Neural progenitor cell (in vitro differentiated cells): ENCODE measurements at regions not wholly inside any gene's neighbourhood (a gene's known extent, or its start where the extent isn't known, plus 50 kb on each side); places are given as distances from the start of the nearest gene placed in this dataset.

Experiments used
- DNase-seq: peaks from one replicate; pipeline ENCODE4 v3.0.0-alpha.2; 2016; ENCODE audit warnings: low spot score
- H2AFZ ChIP-seq: fragments of 200-600 bp; sonication (generic); replicated peaks from 2 replicates; pipeline ENCODE4 v1.6.1; 2016; ENCODE audit warnings: antibody characterized with exemption
- H3F3A ChIP-seq: fragments of 200-600 bp; sonication (generic); 2 replicates; pipeline ENCODE4 v1.6.1; 2016; ENCODE audit warnings: antibody characterized with exemption, low read depth
- H3K27ac ChIP-seq: fragments of 200-600 bp; sonication (generic); 2 replicates; pipeline ENCODE4 v1.5.1; 2016; ENCODE audit warnings: mild to moderate bottlenecking
- H3K27me3 ChIP-seq: fragments of 200-600 bp; sonication (generic); 2 replicates; pipeline ENCODE4 v1.6.1; 2016; ENCODE audit warnings: mild to moderate bottlenecking, moderate library complexity
- H3K36me3 ChIP-seq: fragments of 200-600 bp; sonication (generic); 2 replicates; pipeline ENCODE4 v1.5.1; 2016
- H3K4me1 ChIP-seq: fragments of 200-600 bp; sonication (generic); 2 replicates; pipeline ENCODE4 v1.6.1; 2016; ENCODE audit warnings: mixed run types
- H3K4me2 ChIP-seq: fragments of 200-600 bp; sonication (generic); 2 replicates; pipeline ENCODE4 v1.6.1; 2016
- H3K4me3 ChIP-seq: fragments of 200-600 bp; sonication (generic); 2 replicates; pipeline ENCODE4 v1.5.1; 2016
- H3K79me2 ChIP-seq: fragments of 200-600 bp; sonication (generic); 2 replicates; pipeline ENCODE4 v1.6.1; 2016; ENCODE audit warnings: low read depth
- H3K9ac ChIP-seq: fragments of 200-600 bp; sonication (generic); 2 replicates; pipeline ENCODE4 v1.6.1; 2016
- H3K9me3 ChIP-seq: fragments of 200-600 bp; sonication (generic); 2 replicates; pipeline ENCODE4 v1.5.1; 2016; ENCODE audit warnings: low read depth
- H4K20me1 ChIP-seq: fragments of 200-600 bp; sonication (generic); 2 replicates; pipeline ENCODE4 v1.6.1; 2016; ENCODE audit warnings: low read depth
- H3K27ac Mint-ChIP-seq: 3 replicates; pipeline ENCODE4 v1.8.0; 2021; ENCODE audit warnings: mixed read lengths
- H3K27me3 Mint-ChIP-seq: 2 replicates; pipeline ENCODE4 v1.8.0; 2022; ENCODE audit warnings: low read depth, mild to moderate bottlenecking, inconsistent platforms, moderate library complexity, mixed read lengths; ENCODE audit not compliant: insufficient read depth
- H3K36me3 Mint-ChIP-seq: 3 replicates; pipeline ENCODE4 v1.8.0; 2021; ENCODE audit warnings: mixed read lengths
- H3K4me1 Mint-ChIP-seq: 3 replicates; pipeline ENCODE4 v1.8.0; 2021; ENCODE audit warnings: mixed read lengths
- H3K4me3 Mint-ChIP-seq: 3 replicates; pipeline ENCODE4 v1.8.0; 2021; ENCODE audit warnings: mild to moderate bottlenecking, moderate library complexity, mixed read lengths
- H3K9me3 Mint-ChIP-seq: 3 replicates; pipeline ENCODE4 v1.8.0; 2020; ENCODE audit warnings: mixed read lengths
- CTCF ChIP-seq: fragments of 200-600 bp; sonication (generic); IDR thresholded peaks from 2 replicates; pipeline ENCODE4 v1.5.1; 2017; ENCODE audit warnings: antibody characterized with exemption, mild to moderate bottlenecking
- EZH2 ChIP-seq: fragments of 200-600 bp; sonication (generic); IDR thresholded peaks from 2 replicates; pipeline ENCODE4 v1.6.1; 2017; ENCODE audit warnings: antibody characterized with exemption, mild to moderate bottlenecking, moderate library complexity
- EZH2phosphoT487 ChIP-seq: fragments of 200-600 bp; sonication (generic); IDR thresholded peaks from 2 replicates; pipeline ENCODE4 v1.6.1; 2017; ENCODE audit warnings: antibody characterized with exemption

- Histone ChIP-seq H4K20me1 (no peaks in the 10 kb centered on the region), H2AFZ (no peak overlapping the region), H3K4me3 (no peak overlapping the region), H3K27ac (no peak overlapping the region), H3K9ac (no peak overlapping the region), H3K79me2 (no peaks in the 10 kb centered on the region), H3K27me3 (no peaks in the 10 kb centered on the region), H3K4me2 (no peak overlapping the region), H3K9me3 (no peaks in the 10 kb centered on the region), H3K36me3 (no peaks in the 10 kb centered on the region), H3F3A (no peaks in the 10 kb centered on the region), H3K4me1 (peaks cover 5% of the 10 kb centered on the region)
- DNase-seq, result no peak
- H3K36me3 Mint-ChIP-seq, result peaks cover 3% of the 10 kb centered on the region
- peaks cover 2% of the 10 kb centered on the region for H3K27me3 Mint-ChIP-seq
- peaks cover 3% of the 10 kb centered on the region for H3K9me3 Mint-ChIP-seq
- H3K4me3 Mint-ChIP-seq, result no peak overlapping the region
- H3K4me1 Mint-ChIP-seq, result peaks cover 20% of the 10 kb centered on the region
- H3K27ac Mint-ChIP-seq, result no peak overlapping the region
- TF ChIP-seq CTCF, result no peak
- TF ChIP-seq EZH2, result no peak
- no peak for TF ChIP-seq EZH2phosphoT487
These were observed 106.2 kb upstream of the SEMA3D start for GRCh38 chr7:85292908-85293576.

GRCh38 chr7:85290269-85290668 lies 103.4 kb upstream of the SEMA3D start:
- peaks cover 10% of the 10 kb centered on the region for H3K4me1 ChIP-seq
- no peak overlapping the region for H3K4me3 Mint-ChIP-seq
- no peak overlapping the region for H3K4me2 ChIP-seq

GRCh38 chr7:85289279-85289678 lies 102.4 kb upstream of the SEMA3D start:
- H3K9ac ChIP-seq, result no peak overlapping the region
- H3K9me3 ChIP-seq, result no peaks in the 10 kb centered on the region
- no peaks in the 10 kb centered on the region for H4K20me1 ChIP-seq
- H3K36me3 ChIP-seq, result no peaks in the 10 kb centered on the region
- H3K27ac ChIP-seq, result no peak overlapping the region
- no peak overlapping the region for H3K4me2 ChIP-seq
- no peak overlapping the region for H3K27ac Mint-ChIP-seq
- H3F3A ChIP-seq, result no peaks in the 10 kb centered on the region
- H3K27me3 ChIP-seq, result no peaks in the 10 kb centered on the region
- no peak overlapping the region for H3K4me3 ChIP-seq
- no peak for DNase-seq
- no peak overlapping the region for H3K4me3 Mint-ChIP-seq
- peaks cover 3% of the 10 kb centered on the region for H3K9me3 Mint-ChIP-seq
- peaks cover 22% of the 10 kb centered on the region for H3K4me1 Mint-ChIP-seq
- peaks cover 2% of the 10 kb centered on the region for H3K27me3 Mint-ChIP-seq
- no peak for TF ChIP-seq EZH2
- no peak for TF ChIP-seq EZH2phosphoT487
- TF ChIP-seq CTCF, result no peak
- H3K36me3 Mint-ChIP-seq, result peaks cover 3% of the 10 kb centered on the region
- no peaks in the 10 kb centered on the region for H3K79me2 ChIP-seq
- peaks cover 7% of the 10 kb centered on the region for H3K4me1 ChIP-seq
- H2AFZ ChIP-seq, result peak overlapping the region; percentile 22

More at GRCh38 chr7:85290269-85290668, 103.4 kb upstream of the SEMA3D start:
- TF ChIP-seq CTCF, result no peak
- TF ChIP-seq EZH2phosphoT487, result no peak
- TF ChIP-seq EZH2, result no peak
- Histone ChIP-seq H2AFZ (no peak overlapping the region), H3K27me3 (no peaks in the 10 kb centered on the region), H3K36me3 (no peaks in the 10 kb centered on the region), H3K9ac (no peak overlapping the region), H3F3A (no peaks in the 10 kb centered on the region), H3K79me2 (no peaks in the 10 kb centered on the region), H3K27ac (no peak overlapping the region), H3K9me3 (no peaks in the 10 kb centered on the region), H3K4me3 (no peak overlapping the region), H4K20me1 (no peaks in the 10 kb centered on the region)
- Mint-ChIP-seq H3K27ac (no peak overlapping the region), H3K9me3 (peaks cover 3% of the 10 kb centered on the region), H3K4me1 (peaks cover 25% of the 10 kb centered on the region), H3K27me3 (peaks cover 2% of the 10 kb centered on the region), H3K36me3 (peaks cover 3% of the 10 kb centered on the region)
- no peak for DNase-seq
